GM21423 (cell line): ENCODE measurements at regions not wholly inside any gene's neighbourhood (a gene's known extent, or its start where the extent isn't known, plus 50 kb on each side); places are given as distances from the start of the nearest gene placed in this dataset.

ENCODE experiments used
- ATAC-seq: cut with Tn5 transposase; IDR thresholded peaks from one replicate; pipeline ENCODE4 v1.9.1; 2021; ENCODE audit warnings: mild to moderate bottlenecking, moderate library complexity; ENCODE audit not compliant: unreplicated experiment

DNA sequence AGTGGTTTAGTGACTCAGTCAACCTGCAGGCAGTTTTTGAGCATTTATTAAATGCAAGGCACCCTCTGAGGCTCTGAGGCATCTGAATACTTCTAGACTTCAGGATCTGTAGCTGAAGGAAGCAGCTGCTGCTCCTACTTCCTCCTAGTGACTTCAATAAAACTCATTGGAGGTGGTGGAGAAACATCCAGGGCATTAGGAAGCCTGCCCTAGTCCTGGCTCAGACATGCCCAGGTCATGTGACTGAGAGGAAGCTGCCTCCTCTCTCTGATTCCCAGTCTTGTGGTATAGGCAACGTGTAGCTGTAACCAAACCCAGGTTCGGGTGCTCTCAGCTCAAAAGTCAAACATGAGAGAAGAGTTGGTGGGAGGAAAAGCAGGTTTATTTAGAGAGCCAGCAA, 287.2 kb upstream of the GYPC start:
- no peak for ATAC-seq

DNA sequence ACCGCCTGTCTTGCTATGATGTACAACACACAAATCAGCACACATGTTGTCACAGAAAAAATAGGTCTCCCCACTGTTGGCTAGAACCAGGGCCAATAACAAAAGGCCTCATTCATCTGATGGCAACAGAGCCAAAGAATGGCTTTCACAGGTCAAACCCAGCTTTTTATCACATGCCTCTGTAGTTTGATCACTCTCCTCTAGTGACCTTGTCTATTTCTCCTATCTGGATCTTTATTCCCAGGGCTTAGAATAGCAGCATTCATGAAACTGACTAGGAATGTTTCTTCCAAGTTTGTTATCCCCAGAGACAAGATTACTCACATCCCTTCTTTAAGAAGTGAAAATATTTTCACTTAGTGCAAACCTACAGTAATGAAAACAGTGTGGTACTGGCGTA, 285.8 kb upstream of the GYPC start:
- no peak for ATAC-seq

GRCh38 chr2:126372406-126372805, 283.6 kb upstream of the GYPC start:
- ATAC-seq = no peak

- no peak for ATAC-seq
These were observed 277.8 kb upstream of the GYPC start for GRCh38 chr2:126378176-126378575.

DNA sequence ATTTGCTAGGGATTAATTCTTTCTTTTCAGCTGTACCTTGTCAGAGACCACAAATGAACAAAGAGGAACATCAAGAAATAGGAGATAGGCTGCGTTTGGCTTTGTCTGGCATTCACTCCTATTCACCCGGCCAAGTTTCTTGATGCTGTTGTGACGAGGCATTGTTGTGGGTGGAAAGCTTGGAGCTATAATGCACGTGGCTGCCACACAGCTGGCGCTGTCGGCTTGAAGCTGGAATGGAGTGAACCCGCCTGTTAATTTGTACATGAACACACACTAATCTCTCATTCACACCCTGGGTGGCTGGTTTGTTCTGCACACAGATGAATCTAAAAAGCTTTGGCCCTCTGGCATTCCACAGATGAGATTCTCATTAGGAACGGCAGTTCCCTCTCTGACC, 274.9 kb upstream of the GYPC start:
- ATAC-seq = no peak

DNA sequence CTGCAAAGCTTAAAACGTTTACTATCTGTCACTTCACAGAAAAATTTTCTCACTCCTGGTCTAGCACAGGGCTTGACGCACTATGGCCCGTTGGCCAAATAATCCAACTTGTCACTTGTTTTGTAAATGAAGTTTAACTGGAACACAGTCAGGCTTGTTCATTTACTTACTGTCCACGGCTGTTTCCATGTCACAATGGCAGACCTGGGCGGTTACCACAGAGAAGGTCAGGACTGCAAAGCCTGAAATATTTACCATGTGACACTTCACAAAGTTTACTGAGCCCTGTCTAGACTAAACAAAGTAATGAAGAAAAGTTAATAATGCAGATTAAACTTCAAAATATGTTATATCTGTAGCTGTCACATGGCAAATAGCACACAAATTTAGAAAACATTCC, 273.0 kb upstream of the GYPC start:
- no peak for ATAC-seq

DNA sequence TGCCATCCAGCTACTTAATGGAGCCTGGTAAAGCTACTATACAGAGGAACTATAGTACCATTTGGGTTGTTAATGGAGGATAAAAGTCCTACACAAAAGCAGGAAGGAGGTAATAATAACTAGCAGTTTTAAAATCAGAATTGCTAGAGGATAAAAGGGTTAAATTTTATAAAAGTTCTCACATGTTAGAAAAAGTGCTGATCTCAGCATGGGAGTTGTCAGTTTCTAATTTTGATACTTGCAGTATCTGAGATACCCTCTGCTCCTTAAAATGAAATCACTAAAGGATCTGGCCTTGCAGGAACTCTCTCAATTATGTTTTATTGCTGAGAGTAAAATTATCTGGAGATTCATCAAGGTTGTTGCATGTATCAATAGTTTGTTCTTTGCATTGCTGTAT, 272.2 kb upstream of the GYPC start:
- no peak for ATAC-seq

DNA sequence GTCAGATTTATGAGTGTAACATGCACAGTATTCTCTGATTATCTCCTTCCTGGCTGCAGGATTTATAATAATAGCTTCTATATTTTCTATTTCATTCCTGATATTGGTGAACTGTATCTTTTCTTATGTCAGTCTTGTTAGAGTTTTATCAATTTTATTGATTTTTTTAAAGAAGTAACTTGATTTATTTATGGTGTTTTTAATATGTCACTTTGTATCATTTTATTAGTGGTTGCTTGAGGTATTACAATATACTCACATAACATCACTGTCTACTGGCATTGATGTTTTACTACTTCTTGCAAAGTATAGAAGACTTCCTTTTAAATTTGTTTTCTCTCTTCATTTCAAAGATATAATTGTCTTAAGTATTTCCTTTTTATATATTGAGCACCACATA, 270.5 kb upstream of the GYPC start:
- ATAC-seq = no peak

DNA sequence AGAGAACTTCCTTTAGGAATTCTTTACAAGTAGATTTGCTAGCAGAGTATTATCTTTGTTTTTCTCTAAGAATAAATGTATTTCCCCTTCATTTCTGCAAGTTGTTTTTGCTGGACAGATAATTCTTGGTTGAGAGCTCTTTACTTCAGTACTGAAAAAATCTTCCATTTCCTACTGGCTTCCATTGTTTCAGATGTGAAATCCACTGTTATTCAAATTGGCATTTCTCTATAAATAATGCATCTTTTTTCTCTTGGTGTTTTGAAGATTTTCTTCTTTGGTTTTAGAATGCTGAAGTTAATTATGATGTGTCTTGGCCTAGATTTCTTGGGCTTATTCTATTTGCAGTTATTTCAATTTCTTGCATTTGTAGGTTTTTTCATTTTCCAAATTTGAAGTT, 270.0 kb upstream of the GYPC start:
- ATAC-seq = no peak

DNA sequence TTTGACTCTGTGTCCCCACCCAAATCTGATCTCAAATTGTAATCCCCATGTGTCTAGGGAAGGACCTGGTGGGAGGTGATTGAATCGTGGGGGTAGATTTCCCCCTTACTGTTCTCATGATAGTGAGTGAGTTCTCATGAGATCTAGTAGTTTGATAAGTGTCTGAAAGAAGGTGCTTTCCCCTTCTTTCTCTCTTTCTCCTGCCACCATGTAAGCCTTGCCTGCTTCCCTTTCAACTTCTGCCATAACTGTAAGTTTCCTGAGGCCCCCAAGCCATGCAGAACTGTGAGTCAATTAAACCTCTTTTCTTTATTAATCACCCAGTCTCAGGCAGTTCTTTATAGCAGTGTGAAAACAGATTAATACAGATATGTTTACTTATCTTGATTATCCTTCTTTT, 266.5 kb upstream of the GYPC start:
- no peak for ATAC-seq

GRCh38 chr2:126392889-126393288, 263.1 kb upstream of the GYPC start:
- no peak for ATAC-seq

- ATAC-seq = no peak
These were observed 257.0 kb upstream of the GYPC start for GRCh38 chr2:126399001-126399400.

DNA sequence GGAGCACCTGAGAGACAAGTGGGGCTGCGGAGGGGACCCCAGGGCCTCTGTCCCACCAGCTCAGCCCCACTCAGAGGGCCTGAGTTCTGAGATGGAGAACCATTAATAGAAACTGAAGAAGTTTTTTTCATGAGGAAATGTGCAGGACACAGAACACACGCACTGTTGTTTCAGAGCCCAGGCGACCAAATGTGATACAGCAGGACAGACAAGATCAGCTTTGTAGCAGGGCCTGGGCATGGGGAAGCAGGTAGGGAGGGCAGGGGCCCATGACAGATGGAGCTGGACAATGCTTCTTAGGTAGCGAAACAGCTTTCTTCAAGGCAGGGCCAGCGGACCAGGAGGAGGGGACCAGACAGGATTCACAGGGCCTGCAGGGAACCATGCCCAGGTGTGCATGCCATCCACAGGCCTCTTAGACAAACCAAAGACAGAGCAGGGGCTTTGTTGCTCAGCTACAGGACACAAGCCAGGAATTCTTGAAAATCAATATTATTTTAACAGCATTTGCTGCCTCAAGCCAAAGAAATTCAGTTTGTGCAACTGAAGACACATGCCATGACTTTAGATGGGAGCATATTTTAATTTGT, 252.8 kb upstream of the GYPC start:
- ATAC-seq = no peak

DNA sequence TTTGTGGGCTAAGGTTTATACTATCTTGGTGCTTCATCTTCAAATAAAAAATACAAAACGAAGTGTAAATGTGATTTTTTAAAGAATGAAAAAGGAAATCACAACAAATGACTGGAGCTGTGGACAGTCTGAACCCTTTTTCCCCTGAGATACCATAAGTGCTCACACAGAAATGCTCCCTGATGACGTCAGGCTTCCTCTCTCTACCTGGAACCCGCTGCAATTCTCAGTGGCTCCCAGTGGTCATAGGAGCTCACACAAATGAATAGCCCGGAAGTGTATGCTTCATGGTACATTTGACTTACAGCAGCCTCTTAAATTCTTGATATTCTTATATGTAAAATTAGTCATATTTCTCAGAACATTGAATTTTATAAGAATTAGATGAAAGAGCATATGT, 249.7 kb upstream of the GYPC start:
- no peak for ATAC-seq

DNA sequence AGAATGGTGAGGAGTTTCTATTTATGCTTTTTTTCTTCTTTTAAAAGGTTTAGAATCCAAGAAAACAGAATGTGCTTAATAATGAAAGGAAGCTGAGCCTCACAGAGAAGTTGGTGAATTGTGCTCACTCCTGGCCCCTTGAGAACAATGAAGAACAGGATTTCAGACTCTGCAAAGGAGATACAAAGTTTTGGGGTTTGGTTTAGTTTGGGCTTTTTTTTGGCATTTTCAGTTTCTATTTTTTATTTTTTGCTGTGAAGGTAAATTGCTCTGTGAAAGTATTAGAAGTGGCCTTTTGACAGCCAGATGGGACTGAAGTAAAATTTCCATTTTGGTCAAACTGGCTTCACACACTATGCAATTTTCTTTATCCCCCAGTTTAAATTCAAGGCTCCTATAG, 247.3 kb upstream of the GYPC start:
- ATAC-seq = no peak

GRCh38 chr2:126409850-126410249, 246.1 kb upstream of the GYPC start:
- ATAC-seq = no peak

DNA sequence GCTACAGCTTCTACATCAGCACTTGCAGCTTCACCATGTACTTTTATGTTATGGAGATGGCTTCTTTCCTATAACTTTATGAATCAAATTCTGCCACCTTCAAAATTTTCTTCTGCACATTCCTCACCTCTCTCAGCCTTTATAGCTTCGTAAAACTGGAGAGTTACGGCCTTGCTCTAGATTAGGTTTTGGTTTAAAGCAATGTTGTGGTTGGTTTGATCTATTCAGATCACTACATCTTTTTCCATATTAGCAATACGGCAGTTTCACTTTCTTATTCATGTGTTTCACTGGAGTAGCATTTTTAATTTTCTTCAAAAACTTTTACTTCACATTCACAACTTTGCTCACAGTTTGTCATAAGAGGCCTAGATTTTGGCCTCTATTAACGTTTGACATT, 242.9 kb upstream of the GYPC start:
- ATAC-seq = no peak

DNA sequence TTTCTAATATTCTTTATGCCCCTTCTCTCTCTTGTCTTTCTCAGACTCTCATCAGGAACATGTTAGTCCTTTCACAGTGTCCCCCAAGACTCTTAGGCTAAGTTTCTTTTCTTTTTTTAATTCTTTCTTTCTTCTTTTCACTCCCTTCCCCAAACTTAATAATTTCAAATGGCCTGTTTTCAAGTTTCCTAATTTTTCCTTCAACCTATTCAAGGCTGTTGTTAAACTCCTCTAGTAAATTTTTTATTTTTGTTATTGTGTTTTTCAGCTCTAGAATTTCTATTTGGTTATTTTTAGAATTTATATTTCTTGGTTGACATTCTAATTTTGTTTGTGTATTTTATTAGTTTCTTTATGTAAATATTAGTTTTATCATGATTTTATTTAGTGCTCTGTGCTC, 236.6 kb upstream of the GYPC start:
- no peak for ATAC-seq

DNA sequence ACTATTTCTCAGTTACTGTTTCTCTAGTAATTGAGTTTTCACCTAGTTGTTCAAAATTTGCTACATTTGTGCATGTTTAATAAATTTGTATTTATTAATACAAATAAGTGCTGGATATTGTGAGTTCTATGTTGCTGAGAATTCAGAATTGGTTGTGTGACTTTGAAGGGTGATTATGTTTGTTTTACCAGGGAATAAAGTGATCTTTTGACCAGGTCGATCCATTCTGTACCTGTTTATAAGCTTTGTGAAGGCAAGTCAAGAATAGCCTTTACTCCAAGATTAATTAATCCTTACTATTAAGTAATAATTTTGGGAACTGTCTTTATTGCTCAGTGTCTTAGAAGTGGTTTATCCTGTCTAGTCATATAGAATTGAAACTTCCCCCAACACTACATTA, 230.0 kb upstream of the GYPC start:
- no peak for ATAC-seq

DNA sequence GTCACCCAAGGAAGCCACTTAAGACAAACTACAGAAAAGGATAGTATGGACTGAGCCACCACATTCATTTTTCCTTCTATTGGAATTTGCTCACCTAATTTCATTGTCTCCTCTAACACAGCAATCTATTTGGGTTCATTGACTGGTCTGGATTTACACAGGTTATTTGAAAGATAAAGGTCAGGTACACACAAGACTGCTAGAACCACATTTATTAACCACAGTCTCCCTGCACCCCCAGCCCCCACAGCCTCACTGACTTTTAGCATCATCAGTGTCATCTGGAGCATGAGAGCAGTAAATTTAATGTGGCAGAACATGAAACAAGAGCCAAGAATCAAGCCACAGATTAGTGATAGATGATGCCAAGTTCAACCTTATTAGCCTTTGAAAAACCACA, 226.9 kb upstream of the GYPC start:
- no peak for ATAC-seq

DNA sequence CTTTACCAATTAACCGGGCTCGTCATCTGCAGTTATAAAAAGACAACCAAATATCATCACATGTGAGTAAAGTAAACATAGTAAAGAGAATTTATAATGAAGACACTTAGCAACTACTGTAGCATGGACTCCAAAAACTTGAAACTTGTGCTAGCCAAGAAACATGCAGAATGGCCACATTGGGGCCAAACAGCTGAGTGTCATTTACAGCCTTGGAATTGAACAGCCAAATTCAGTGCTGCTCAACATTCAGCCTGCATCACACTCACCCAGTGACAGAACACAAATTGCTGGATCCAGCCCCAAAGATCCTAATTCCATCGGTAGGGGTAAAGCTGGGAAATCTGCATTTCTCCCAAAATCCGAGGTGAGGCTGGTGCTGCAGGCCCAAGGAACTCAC, 224.8 kb upstream of the GYPC start:
- no peak for ATAC-seq

DNA sequence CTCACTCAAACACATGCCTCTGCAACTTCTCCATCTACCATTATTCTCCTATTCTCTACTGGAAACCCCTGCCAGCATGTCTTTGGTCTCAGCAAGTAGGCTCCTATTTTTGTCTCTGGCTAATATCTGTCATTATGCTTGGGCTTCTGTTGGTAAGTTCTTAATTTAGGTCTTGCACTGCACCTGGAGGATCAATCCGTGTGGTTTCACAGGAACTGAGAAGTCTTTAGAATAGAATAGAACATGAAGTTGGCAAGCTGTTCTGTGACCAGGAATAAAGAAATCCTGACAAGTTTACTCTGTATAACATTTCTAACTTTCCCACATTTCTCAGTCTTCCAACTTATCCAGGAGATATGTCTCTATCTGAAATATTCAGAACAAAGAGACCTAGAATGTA, 219.5 kb upstream of the GYPC start:
- ATAC-seq = no peak

DNA sequence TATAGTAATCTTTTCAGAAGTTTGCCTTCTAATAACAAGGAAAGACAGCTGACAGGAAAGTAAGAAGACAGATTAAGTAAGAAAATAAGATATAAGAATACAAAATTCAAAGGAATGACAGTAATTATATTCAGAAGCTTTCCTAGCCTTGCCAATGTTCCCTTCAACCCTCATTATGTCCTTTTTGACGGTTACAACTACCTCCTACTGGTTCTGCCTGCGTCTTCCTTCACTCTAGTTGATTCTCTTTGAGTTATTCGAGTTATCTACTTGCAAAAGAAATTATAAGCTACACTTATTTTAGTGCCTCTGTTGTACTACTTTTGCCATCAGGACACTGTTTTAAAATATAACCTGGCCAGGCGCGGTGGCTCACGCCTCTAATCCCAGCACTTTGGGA, 218.9 kb upstream of the GYPC start:
- ATAC-seq = no peak

DNA sequence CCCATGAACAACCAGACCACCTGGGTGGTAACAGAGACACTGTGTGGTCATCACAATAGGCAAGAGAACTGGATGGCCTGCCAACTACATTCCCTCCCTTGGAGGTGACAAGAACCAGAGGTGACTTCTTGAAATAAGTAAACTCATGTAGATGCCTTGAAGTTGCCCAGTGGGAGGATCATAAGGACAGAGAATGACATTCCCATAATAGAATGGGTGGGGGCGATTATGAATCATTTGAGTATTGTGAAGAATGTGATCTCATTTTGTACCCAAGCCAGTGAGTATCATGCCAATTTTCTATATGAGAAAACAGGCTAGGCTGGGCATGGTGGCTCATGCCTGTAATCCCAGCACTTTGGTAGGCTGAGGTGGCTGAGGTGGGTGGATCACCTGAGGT, 211.4 kb upstream of the GYPC start:
- no peak for ATAC-seq
